K562 (cell line): ENCODE measurements at regions not wholly inside any gene's neighbourhood (a gene's known extent, or its start where the extent isn't known, plus 50 kb on each side); places are given as distances from the start of the nearest gene placed in this dataset.

Experiments
- ATAC-seq: fragments of 200-7000 bp; cut with Tn5 transposase; 3 replicates; pipeline ENCODE4 v1.9.1; 2020; ENCODE audit warnings: moderate library complexity
- BruUV-seq: library from RNA; stranded (reverse); fragments of 400-500 nt; replicated peaks from 2 replicates; lab custom pipeline; 2021; lab: Mats Ljungman, UMichigan
- CTCF ChIA-PET: fragments of 300-600 bp; formaldehyde crosslinking; extraction: SDS; loops from one replicate; lab custom pipeline; 2021; ENCODE audit warnings: low intra/inter-chr PET ratio; lab: Yijun Ruan, JAX
- POLR2A ChIA-PET: fragments of 300-600, 350-650 bp; sonication (Branson Sonifier 250); formaldehyde crosslinking; extraction: SDS; loops from one replicate; lab custom pipeline; 2021; ENCODE audit warnings: antibody characterized with exemption, inconsistent platforms; lab: Yijun Ruan, JAX
- DNase-seq, 4 experiments: peaks; one replicate each; pipeline versions ENCODE4 v3.0.0 to v3.0.0-alpha.2; 2011 to 2018; ENCODE audit warnings: low spot score in 3 of 4, mixed read lengths in 3 of 4; ENCODE audit errors: extremely low read depth in 1 of 4
- FAIRE-seq: peaks from 2 replicates; lab custom pipeline; 2011; peaks lifted over from hg19 to GRCh38; lab: Jason Lieb, UNC
- H2AFZ ChIP-seq: 2 replicates; pipeline ENCODE4 v1.6.0; 2011; ENCODE audit warnings: low read depth, low read length, control low read depth, inconsistent platforms
- H3K27ac ChIP-seq: fragments of 200-600 bp; 3 replicates; pipeline ENCODE4 v1.8.0; 2011; ENCODE audit warnings: low read depth, mild to moderate bottlenecking, control low read depth, inconsistent platforms, low read length, moderate library complexity, mixed read lengths; ENCODE audit errors: extremely low read depth
- H3K27me3 ChIP-seq, 2 experiments: fragments of 300-600 bp in 1 of 2; 2 replicates in 1 of 2; 3 replicates in 1 of 2; pipeline versions ENCODE4 v1.6.0 to v1.8.0; 2011; ENCODE audit warnings: inconsistent platforms in 2 of 2, low read length in 2 of 2, mild to moderate bottlenecking in 1 of 2, mixed read lengths in 1 of 2, moderate library complexity in 1 of 2; ENCODE audit not compliant: control insufficient read depth in 2 of 2, insufficient read depth in 2 of 2
- H3K36me3 ChIP-seq: fragments of 300-600 bp; 3 replicates; pipeline ENCODE4 v1.8.0; 2011; ENCODE audit warnings: mild to moderate bottlenecking, low read length, inconsistent platforms; ENCODE audit not compliant: control insufficient read depth, insufficient read depth
- H3K4me1 ChIP-seq, 2 experiments: fragments of 200-600 bp in 1 of 2; replicated peaks in 1 of 2; 2 replicates in 1 of 2; 3 replicates in 1 of 2; pipeline versions ENCODE4 v1.5.1 to v1.8.0; 2011; ENCODE audit warnings: inconsistent platforms in 2 of 2, low read length in 2 of 2, mild to moderate bottlenecking in 1 of 2, mixed read lengths in 1 of 2, moderate library complexity in 1 of 2; ENCODE audit not compliant: control insufficient read depth in 2 of 2, insufficient read depth in 2 of 2
- H3K4me2 ChIP-seq: 2 replicates; pipeline ENCODE4 v1.6.1; 2011; ENCODE audit warnings: low read length, control low read depth, inconsistent platforms, mixed read lengths; ENCODE audit not compliant: insufficient read depth
- H3K4me3 ChIP-seq: fragments of 200-600 bp; sonication (generic), shearing (Covaris generic); 2 replicates; pipeline ENCODE4 v1.5.1; 2016; ENCODE audit warnings: control low read depth, inconsistent platforms
- H3K79me2 ChIP-seq: fragments of 200-600 bp; 3 replicates; pipeline ENCODE4 v1.8.0; 2011; ENCODE audit warnings: low read length, inconsistent platforms; ENCODE audit not compliant: control insufficient read depth, insufficient read depth
- H3K9ac ChIP-seq, 2 experiments: 2 replicates each; pipeline versions ENCODE4 v1.6.0 to v1.6.1; 2011; ENCODE audit warnings: low read depth in 2 of 2, low read length in 2 of 2, control low read depth in 1 of 2, inconsistent platforms in 1 of 2, mild to moderate bottlenecking in 1 of 2, mixed read lengths in 1 of 2; ENCODE audit not compliant: insufficient read depth in 1 of 2
- H3K9me1 ChIP-seq: one replicate; pipeline ENCODE4 v1.6.0; 2011; ENCODE audit warnings: inconsistent platforms, mild to moderate bottlenecking, low read length, moderate library complexity; ENCODE audit not compliant: control insufficient read depth, insufficient read depth
- H3K9me3 ChIP-seq: replicated peaks from 2 replicates; pipeline ENCODE4 v1.5.1; 2011; ENCODE audit warnings: low read depth, low read length, inconsistent platforms; ENCODE audit not compliant: control insufficient read depth, insufficient read depth
- H4K20me1 ChIP-seq: replicated peaks from 2 replicates; pipeline ENCODE4 v1.6.1; 2011; ENCODE audit warnings: low read length, inconsistent platforms, mixed read lengths; ENCODE audit not compliant: control insufficient read depth, insufficient read depth
- CEBPG ChIP-seq, 3 experiments: fragments of 200-800 bp in 1 of 3; sonication (Bioruptor generic) in 1 of 3; sonication (generic) in 1 of 3; formaldehyde crosslinking in 1 of 3; IDR thresholded peaks in 2 of 3; conservative IDR thresholded peaks in 1 of 3; 2 replicates each; pipeline versions ENCODE4 v1.6.1 to v1.8.0; 2016 to 2022; ENCODE audit warnings: missing compliant biosample characterization in 2 of 3, missing genetic modification characterization in 2 of 3, mild to moderate bottlenecking in 1 of 3, missing genetic modification reagents in 1 of 3
- DACH1 ChIP-seq: fragments of 450-650 bp; IDR thresholded peaks from 2 replicates; pipeline ENCODE4 v1.6.1; 2018; ENCODE audit not compliant: partially characterized antibody
- EZH2 ChIP-seq: IDR thresholded peaks from 2 replicates; pipeline ENCODE4 v1.6.1; 2012; ENCODE audit warnings: low read depth, mild to moderate bottlenecking, inconsistent platforms, low read length, borderline replicate concordance
- MXI1 ChIP-seq: IDR thresholded peaks from 2 replicates; pipeline ENCODE4 v1.6.1; 2011; ENCODE audit warnings: low read depth, mild to moderate bottlenecking, improper control_type of control experiment, low read length
- PHF8 ChIP-seq: fragments of 200-600 bp; sonication (generic); IDR thresholded peaks from 2 replicates; pipeline ENCODE4 v1.6.1; 2012; ENCODE audit warnings: mixed run types, mild to moderate bottlenecking, inconsistent platforms, low read length, moderate library complexity, borderline replicate concordance
- PTBP1 ChIP-seq: fragments of 200-400 bp; formaldehyde crosslinking; IDR thresholded peaks from 2 replicates; pipeline ENCODE4 v1.6.1; 2017; ENCODE audit warnings: low read depth, low read length
- WGBS: fragments of 100-300 bp; shearing (Covaris generic); methylation state at CpG from one replicate; pipeline ENCODE4 v1.1.6; 2016; ENCODE audit warnings: low coverage, mixed read lengths; ENCODE audit not compliant: insufficient coverage; ENCODE audit errors: missing lambda C conversion rate; 5-methylcytosine and 5-hydroxymethylcytosine counted together
- in situ Hi-C: fragments of 300-500 bp; cut with MboI; formaldehyde crosslinking; loops from 4 replicates; pipeline ENCODE4 v1.15.0; 2018; ENCODE audit warnings: inconsistent platforms, mixed read lengths
- intact Hi-C: fragments of 100-400 bp; cut with micrococcal nuclease; formaldehyde crosslinking; loops from 2 replicates; pipeline ENCODE4 v1.14.2; 2022
- TF ChIP-seq, protein P1 (sequence below): sonication (generic); formaldehyde crosslinking; IDR thresholded peaks from 2 replicates; pipeline ENCODE4 v1.8.0; 2022; ENCODE audit warnings: mild to moderate bottlenecking, missing genetic modification reagents
- TF ChIP-seq, protein P2 (sequence below), 2 experiments: fragments of 250-450 bp in 1 of 2; fragments of 450-650 bp in 1 of 2; sonication (Bioruptor Pico) in 1 of 2; IDR thresholded peaks; 2 replicates each; pipeline versions ENCODE4 v1.6.1 to v1.8.0; 2016 to 2021; ENCODE audit warnings: mild to moderate bottlenecking in 2 of 2, moderate library complexity in 2 of 2, missing compliant biosample characterization in 1 of 2, missing genetic modification characterization in 1 of 2

DNA sequence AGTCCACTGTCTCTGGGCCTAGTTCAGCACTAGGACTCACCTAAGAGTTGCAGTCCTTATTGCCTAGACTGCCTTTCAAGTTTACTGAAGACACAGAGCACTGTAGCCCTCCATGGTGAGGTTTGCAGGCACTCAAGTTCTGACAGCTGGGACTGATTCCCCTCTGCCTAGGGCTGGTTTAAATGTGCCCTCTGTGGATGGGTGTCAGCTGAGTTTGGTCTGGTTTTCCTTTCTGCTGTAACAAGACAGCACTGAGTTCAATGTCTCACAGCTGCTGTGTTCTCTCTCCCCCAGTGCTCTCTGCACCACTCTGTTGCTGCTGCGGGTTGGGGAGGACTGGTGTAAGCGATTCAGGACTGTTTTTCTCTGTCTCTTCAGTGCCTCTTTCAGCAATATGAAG, 75.2 kb upstream of the C1orf21 start:
- WGBS, result 0% methylated on average over 2 of the region's 2 CpGs
- POLR2A ChIA-PET, result no interaction called here

More for the DNA sequence above, 75.2 kb upstream of the C1orf21 start:
- Histone ChIP-seq H3K79me2 (no peaks in the 10 kb centered on the region), H3K27me3 (no peaks in the 10 kb centered on the region), H3K4me1 (no peaks in the 10 kb centered on the region), H3K4me2 (no peak overlapping the region), H3K9me3 (no peaks in the 10 kb centered on the region), H2AFZ (no peak overlapping the region), H3K4me3 (no peak overlapping the region), H3K9me1 (no peaks in the 10 kb centered on the region), H4K20me1 (no peaks in the 10 kb centered on the region), H3K27ac (no peak overlapping the region), H3K9ac (no peak overlapping the region), H3K36me3 (no peaks in the 10 kb centered on the region)
- BruUV-seq, result no TSS peak
- intact Hi-C loops, result no loop called here
- ATAC-seq (no peak; the same call in 1 of the 3 replicates), DNase-seq (no peak), FAIRE-seq (no peak)
- no peak for TF ChIP-seq PHF8
- no peak for TF ChIP-seq MXI1
- TF ChIP-seq, protein P1, sequence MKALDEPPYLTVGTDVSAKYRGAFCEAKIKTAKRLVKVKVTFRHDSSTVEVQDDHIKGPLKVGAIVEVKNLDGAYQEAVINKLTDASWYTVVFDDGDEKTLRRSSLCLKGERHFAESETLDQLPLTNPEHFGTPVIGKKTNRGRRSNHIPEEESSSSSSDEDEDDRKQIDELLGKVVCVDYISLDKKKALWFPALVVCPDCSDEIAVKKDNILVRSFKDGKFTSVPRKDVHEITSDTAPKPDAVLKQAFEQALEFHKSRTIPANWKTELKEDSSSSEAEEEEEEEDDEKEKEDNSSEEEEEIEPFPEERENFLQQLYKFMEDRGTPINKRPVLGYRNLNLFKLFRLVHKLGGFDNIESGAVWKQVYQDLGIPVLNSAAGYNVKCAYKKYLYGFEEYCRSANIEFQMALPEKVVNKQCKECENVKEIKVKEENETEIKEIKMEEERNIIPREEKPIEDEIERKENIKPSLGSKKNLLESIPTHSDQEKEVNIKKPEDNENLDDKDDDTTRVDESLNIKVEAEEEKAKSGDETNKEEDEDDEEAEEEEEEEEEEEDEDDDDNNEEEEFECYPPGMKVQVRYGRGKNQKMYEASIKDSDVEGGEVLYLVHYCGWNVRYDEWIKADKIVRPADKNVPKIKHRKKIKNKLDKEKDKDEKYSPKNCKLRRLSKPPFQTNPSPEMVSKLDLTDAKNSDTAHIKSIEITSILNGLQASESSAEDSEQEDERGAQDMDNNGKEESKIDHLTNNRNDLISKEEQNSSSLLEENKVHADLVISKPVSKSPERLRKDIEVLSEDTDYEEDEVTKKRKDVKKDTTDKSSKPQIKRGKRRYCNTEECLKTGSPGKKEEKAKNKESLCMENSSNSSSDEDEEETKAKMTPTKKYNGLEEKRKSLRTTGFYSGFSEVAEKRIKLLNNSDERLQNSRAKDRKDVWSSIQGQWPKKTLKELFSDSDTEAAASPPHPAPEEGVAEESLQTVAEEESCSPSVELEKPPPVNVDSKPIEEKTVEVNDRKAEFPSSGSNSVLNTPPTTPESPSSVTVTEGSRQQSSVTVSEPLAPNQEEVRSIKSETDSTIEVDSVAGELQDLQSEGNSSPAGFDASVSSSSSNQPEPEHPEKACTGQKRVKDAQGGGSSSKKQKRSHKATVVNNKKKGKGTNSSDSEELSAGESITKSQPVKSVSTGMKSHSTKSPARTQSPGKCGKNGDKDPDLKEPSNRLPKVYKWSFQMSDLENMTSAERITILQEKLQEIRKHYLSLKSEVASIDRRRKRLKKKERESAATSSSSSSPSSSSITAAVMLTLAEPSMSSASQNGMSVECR, result no peak
- TF ChIP-seq CEBPG (CRISPR knock-in tag; IDR thresholded peaks at IDR 0.05), result no peak
- no peak for TF ChIP-seq CEBPG (tag; conservative IDR thresholded peaks at IDR 0.05 in 1 of 2, IDR thresholded peaks at IDR 0.05 in 1 of 2)
- no peak for TF ChIP-seq PTBP1
- TF ChIP-seq, protein P2, sequence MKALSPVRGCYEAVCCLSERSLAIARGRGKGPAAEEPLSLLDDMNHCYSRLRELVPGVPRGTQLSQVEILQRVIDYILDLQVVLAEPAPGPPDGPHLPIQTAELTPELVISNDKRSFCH (CRISPR knock-in tag; IDR thresholded peaks at IDR 0.05), result no peak
- TF ChIP-seq, protein P2 (tag; IDR thresholded peaks at IDR 0.05), result no peak
- no peak for TF ChIP-seq DACH1
- no peak for TF ChIP-seq EZH2
- in situ Hi-C loops, result no loop called here
- CTCF ChIA-PET, result no interaction called here
